HuH-7.5 (cell line): ENCODE measurements at regions not wholly inside any gene's neighbourhood (a gene's known extent, or its start where the extent isn't known, plus 50 kb on each side); places are given as distances from the start of the nearest gene placed in this dataset.

Source experiments
- DNase-seq: peaks from one replicate; pipeline ENCODE4 v3.0.0; 2011; ENCODE audit warnings: low spot score

GRCh38 chr3:124444075-124444474, 286.2 kb upstream of the UMPS start:
- DNase-seq = no peak

DNA sequence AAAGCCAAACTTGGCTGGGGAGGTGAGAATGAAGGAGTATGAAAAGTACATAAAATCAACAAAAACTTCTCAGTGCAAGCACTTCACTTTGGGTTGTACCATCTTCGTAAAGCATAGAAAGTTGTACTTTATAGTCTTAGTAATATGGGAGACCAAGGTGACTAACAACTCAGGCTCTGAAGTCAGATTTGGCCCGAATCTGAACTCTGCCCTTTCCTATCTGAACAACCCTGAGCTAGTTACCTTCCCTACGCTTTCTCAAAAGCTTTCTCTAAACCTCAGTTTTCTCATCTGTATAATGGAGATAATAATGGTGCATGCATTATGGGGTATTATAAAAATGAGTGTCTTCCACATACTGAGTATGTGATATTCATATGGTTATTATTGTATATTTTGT, 285.4 kb upstream of the UMPS start:
- no peak for DNase-seq

DNA sequence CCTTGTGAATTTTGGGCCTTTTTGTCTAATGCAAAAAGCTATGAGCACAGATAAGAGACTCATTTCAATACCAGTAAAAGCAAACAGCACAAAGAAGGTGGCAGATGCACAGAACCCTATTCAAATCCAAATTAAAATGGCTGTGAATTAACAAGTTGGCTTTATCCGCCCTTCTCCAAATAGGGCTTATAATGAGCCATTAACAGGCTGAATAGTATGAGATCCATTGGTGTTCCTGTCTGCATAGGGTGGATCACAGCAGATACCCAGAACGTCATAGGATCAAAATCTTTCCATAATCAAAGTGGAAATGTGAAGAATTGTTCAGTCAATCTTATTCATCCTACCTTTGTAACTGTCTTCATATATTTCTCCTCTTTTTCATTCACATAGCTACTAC, 282.4 kb upstream of the UMPS start:
- DNase-seq = no peak

DNA sequence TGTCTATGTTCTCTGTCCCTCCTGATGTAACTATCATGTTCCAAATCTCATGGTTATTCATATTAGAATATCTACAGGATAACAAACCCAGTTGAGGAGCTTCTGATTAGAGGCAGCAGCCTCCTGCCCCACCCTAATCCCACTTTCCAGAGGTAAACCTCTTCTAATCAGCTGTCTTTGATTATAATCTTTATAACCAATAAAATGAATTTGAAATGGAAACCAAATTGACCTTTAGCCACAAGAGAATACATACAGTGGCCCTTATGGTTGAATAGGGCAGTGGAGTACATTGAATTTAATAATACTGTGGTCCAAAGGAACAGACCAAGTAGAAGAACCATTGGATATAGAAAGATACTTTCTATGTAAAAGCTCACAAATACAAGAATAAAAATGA, 281.3 kb upstream of the UMPS start:
- no peak for DNase-seq

DNA sequence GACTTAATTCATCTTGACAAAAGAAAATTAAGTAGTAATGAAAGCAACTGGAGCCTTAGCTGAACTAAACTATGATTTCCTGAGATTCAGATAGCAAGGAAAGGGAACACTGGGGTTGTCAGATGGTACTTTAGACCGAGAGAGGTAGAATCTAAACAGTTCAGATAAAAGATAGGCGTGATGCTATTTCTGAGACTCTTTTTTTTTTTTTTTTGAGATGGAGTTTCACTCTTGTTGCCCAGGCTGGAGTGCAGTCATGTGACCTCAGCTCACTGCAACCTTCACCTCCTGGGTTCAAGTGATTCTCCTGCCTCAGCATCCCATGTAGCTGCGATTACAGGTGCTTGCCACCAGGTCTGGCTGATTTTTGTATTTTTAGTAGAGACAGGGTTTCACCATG, 279.9 kb upstream of the UMPS start:
- DNase-seq = no peak

GRCh38 chr3:124451630-124452317, 278.5 kb upstream of the UMPS start:
- DNase-seq = no peak

GRCh38 chr3:124453189-124453588, 277.1 kb upstream of the UMPS start:
- DNase-seq = no peak

DNA sequence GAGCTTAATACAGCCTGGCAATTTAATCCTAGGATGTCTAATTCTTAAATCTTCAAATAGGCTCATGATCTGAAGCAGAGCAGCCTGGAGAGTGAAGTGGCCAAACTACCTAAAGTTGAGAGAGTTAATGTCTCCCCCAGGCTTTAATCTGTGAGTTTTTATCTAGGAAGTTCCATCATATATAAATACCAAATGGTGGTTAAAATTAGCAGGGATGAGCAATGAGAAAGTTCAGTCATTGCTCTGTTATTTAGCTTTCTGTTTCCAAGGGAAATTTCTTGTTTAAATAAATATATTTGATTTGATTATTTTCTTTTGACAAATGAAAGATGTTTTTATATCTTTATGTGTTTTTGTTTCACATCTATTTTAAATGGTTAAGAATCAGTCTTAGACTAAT, 274.4 kb upstream of the UMPS start:
- no peak for DNase-seq

GRCh38 chr3:124456506-124456905, 273.7 kb upstream of the UMPS start:
- DNase-seq = no peak

- DNase-seq = no peak
These were observed 270.6 kb upstream of the UMPS start for GRCh38 chr3:124459678-124460077.

- no peak for DNase-seq
These were observed 269.1 kb upstream of the UMPS start for GRCh38 chr3:124461126-124461525.

DNA sequence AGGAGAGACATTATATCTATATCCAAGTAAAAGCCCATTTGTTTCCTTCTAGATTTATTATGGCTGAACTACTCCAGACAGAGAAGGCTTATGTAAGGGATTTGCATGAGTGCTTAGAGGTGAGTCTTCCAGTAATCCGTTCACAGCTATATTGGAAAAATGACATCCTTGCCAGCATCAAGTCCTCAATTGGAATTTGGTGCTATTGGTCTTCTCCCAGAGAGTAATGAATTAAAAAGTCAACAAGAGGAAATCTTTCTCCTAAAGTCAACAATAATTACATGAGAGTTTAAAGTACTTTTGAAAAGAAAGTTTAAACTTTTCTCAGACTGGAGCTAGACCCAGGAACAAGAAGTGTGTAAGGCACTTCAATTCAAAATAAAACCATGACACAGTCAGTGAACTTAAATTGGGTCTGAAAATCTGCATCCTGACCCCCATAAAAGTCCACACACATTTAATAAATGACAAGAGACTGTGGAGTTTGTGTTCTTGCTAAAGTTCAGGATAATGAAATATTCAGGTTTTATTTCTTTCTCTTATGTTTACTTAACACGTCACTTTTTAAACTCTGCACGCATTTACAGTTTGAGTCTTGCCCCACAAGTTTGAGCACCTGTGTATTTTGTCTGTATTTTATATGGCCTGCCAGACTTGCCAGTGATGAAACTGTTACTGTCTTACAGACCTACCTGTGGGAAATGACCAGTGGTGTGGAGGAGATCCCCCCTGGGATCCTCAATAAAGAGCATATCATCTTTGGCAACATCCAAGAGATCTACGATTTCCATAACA, 268.2 kb upstream of the UMPS start:
- DNase-seq = no peak

- no peak for DNase-seq
These were observed 267.0 kb upstream of the UMPS start for GRCh38 chr3:124463234-124463633.

DNA sequence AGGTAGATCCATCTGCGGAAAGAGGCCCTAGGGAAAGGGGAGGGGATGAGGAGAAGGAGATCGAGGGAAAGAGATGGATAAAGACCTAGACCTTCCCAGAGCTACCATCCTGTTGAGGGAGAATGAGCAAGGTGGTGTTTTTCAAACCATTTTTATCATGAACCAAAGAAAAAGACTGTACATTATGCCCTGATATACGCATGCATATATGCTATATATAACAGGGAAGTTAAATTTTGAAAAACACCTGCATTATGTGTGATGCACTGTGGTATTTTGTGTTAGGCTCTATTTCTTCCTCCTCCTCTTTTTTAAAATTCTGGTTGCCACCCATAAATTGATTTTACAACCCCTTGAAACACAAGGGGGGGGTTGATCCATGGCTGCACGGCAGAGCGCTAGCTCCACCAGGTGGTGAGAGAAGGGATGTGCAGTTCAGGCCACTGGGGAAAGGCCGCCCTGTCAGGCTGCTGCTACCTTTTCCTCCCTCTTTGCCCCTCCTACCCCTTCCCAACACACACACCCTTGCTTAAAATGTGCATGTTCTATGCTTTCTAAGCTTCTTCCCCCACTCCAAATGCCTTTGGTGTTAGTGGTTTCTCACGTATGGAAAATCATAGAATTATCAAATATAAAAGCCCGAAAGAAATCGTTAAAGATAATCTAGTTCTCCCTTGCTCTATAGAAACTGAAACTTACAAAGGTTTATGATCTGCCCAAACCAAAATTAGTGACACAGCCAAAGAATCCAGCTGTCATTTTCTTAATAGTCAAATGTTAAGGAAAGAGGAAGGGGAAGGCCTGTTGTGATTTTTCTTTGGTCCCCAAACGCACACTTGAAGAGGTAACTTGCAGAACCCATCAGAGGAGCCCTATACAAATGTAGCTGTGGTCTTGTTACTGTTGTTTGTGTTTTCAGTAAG, 262.0 kb upstream of the UMPS start:
- peak; percentile 56 for DNase-seq

GRCh38 chr3:124469555-124469954, 260.7 kb upstream of the UMPS start:
- DNase-seq = no peak

DNA sequence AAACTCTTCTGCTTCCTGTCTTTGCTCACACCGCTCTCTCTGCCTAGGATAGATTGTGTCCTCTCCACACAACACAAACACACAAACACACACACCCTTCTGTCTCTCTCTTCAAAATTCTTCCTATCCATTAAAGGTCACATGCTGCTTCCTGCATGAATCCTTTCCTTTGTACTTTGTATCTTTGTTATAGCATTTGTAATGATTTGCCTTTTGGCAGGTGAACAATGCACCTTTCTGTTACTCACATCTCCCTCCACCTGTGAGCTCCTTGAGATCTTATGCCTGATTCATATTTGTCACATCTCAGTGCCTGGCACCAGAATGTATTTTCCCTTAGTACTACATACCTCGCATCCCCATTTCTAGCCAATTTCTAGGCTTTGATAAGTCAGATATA, 251.4 kb upstream of the UMPS start:
- DNase-seq = no peak

DNA sequence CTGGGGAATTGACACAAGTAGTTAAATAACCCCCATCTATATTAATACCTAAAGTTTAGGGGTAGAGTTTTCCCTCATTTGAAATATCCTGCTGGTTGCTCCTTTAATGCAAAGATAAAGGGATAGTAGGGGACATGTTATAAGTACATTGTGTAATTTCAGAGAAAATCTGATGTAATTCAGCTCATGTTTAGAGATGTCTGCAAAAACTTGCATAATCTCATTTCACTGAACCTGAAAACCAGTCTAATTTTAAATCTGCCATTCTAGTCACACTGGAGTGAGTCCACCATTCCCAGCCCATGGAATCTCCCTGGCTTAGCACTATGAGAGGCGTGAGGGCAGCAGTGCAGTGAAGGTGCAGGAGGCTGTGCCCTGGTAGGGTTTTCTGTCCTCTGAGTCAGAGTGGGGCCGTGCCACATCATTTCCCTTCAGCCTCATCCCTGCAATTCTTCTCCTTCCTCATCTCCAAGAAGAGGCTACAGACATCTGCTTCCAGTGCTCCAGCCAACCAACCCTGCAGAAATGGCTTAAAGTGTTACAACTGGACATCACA, 246.3 kb upstream of the UMPS start:
- DNase-seq = no peak

GRCh38 chr3:124486324-124486723, 243.9 kb upstream of the UMPS start:
- DNase-seq = no peak

DNA sequence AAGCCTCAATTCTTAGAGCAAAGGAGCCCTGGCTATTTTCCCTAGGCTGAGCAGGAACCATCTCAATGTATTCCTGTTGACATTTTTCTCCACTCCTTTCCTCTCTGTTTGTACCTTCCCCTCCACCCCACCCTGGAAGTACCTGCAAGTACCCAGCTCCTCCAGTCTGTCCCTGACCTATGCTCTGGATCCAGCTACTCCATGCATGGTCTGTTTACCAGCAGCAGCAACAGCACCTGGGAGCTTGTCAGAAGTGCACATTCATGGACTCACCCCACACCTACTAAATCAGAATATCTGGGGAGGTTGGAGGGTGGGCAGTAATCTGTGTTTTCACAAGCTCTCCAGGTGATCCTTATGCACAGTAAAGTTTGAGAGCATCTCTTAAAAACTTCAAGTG, 240.7 kb upstream of the UMPS start:
- DNase-seq = no peak

GRCh38 chr3:124491098-124491497, 239.2 kb upstream of the UMPS start:
- no peak for DNase-seq

DNA sequence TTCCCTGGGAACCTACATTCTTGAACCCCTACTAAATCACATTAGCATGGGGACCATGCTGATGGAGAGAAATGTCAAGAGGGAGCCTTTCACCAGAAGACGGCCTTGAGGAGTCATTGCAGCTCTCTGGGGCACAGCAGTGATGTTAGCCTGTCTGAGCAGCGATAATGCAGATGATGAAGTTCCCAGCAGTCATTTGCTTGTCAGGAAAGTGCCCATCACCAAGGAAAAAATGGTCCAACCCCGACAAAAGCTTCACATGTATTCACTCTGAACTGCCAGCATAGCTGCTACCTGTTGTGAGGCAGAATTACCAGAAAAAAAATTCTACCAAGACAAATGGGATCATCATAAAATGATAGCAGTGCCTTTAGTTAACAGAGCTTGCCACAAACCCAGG, 238.4 kb upstream of the UMPS start:
- no peak for DNase-seq

GRCh38 chr3:124492824-124493223, 237.4 kb upstream of the UMPS start:
- DNase-seq = peak; percentile 77
